NCI-H2171 treated with DMSO at 0.1 percent for 48 hours (cell line): ENCODE measurements at regions not wholly inside any gene's neighbourhood (a gene's known extent, or its start where the extent isn't known, plus 50 kb on each side); places are given as distances from the start of the nearest gene placed in this dataset.

Experiments
- DNase-seq: peaks from one replicate; lab custom pipeline; 2025; lab: John Stamatoyannopoulos, UW

DNA sequence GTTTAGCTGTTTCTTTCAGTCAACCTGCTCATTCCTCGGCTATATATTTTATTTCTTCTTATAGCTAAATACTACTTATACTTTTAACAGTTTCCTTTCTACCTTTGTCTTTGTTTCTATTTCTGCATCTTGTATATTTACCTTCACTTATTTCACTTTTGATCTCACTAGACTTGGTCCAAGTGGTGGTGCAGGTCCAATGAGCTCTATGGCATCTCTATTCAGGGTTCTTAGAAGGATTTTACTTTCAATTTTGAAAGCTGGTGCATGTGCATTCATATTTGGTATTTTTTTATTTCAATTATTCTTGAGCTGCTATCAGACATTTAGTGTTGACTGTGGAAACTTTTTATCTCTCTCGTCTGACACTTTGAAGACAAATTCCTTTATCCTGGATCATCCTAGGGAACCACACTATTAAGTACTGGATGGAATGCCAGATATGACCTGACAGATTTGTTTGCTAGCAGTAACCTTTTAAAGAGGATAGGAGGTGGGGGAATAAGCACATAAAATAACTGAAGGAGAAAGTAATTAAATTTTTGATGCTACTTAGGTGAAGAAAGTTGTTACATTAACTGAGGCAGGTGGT lies 123.1 kb upstream of the PJA2 start:
- DNase-seq, result no peak

- no peak for DNase-seq
Measured at GRCh38 chr5:109531262-109531661, 121.5 kb upstream of the PJA2 start.

GRCh38 chr5:109529987-109530386 lies 120.2 kb upstream of the PJA2 start:
- DNase-seq, result no peak

DNA sequence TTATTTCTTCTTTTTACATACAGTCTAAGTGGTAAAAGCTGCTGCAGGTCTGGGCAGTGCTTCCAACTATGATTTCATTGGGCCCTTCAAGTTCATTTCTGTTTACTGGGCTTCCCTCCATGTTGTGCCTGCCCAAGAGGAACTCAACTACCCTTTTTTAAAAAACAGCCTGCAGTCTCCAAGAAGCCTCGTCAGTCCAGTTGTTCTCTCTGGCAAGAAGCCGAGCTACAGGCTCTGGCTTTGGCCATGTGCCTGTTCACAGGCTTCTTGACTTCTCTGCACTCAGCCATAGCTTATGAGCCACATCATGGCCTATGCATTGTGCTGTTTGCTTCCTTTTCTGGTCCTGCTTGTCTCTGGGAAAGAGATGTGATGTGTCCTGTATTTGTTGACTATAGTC lies 119.7 kb upstream of the PJA2 start:
- no peak for DNase-seq

GRCh38 chr5:109524555-109524954 lies 114.8 kb upstream of the PJA2 start:
- DNase-seq, result no peak

GRCh38 chr5:109524026-109524425 lies 114.3 kb upstream of the PJA2 start:
- no peak for DNase-seq

- no peak for DNase-seq
Measured at GRCh38 chr5:109522404-109522803, 112.6 kb upstream of the PJA2 start.

DNA sequence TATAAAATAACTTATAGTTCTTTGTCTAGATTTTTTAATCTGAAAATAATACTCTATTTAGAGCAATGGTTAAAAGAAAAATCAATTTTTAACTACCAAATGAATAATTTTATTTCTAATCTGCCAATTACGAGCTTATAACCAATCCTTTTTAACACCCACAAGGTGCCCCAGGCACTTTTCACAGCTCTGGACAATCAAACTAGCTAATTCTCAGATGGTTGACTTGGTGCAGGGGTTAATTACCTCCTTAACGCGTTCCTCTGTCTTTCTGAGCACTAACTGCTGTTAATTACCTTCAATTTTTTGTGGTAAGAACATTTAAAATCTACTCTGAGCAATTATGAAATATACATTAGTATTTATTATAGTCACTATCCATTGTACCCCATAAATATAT lies 109.6 kb upstream of the PJA2 start:
- DNase-seq, result no peak

- no peak for DNase-seq
Measured at GRCh38 chr5:109516390-109516789, 106.6 kb upstream of the PJA2 start.

GRCh38 chr5:109511980-109512734 lies 102.4 kb upstream of the PJA2 start:
- DNase-seq, result no peak

DNA sequence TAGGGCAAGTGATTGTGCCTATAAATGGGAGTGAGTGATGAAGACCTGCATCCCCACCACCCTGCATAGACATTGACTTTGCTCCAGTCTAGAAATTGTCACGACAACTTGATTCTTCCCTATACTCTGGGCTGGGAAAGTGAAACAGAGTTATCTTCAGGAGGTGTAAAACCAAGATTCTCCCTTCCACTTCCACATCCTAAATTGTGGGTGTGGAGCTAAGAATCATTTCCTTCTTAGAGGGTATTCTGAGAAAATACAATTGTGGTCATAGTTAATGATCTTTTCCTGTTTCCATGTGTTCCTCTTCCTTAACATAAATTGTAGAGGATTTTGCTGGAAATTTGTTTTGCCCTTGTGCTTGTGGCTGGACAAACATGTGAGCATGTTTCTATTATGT lies 96.8 kb upstream of the PJA2 start:
- DNase-seq, result no peak

GRCh38 chr5:109496112-109496511 lies 86.3 kb upstream of the PJA2 start:
- no peak for DNase-seq

DNA sequence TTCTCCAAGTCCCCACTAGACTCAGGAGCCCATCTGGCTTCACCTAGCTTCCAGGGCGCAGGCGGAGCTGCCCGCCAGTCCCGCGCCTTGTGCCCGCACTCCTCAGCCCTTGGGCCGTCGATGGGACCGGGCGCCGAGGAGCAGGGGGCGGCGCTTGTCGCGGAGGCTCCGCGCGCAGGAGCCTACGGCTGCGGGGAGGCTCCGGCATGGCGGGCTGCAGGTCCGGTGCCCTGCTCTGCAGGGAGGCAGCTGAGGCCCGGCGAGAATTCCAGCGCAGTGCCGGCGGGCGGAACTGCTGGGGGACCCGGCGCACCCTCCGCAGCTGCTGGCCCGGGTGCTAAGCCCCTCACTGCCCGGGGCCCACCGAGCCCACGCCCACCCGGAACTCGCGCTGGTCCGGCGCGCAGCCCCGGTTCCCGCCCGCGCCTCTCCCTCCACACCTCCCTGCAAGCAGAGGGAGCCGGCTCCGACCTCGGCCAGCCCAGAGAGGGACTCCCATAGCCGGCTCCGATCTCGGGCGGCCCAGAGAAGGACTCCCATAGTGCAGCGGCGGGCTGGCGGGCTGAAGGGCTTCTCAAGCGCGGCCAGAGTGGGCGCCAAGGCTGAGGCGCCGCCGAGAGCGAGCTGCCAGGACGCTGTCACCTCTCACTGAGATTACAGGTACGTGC lies 78.1 kb upstream of the PJA2 start:
- DNase-seq, result no peak

DNA sequence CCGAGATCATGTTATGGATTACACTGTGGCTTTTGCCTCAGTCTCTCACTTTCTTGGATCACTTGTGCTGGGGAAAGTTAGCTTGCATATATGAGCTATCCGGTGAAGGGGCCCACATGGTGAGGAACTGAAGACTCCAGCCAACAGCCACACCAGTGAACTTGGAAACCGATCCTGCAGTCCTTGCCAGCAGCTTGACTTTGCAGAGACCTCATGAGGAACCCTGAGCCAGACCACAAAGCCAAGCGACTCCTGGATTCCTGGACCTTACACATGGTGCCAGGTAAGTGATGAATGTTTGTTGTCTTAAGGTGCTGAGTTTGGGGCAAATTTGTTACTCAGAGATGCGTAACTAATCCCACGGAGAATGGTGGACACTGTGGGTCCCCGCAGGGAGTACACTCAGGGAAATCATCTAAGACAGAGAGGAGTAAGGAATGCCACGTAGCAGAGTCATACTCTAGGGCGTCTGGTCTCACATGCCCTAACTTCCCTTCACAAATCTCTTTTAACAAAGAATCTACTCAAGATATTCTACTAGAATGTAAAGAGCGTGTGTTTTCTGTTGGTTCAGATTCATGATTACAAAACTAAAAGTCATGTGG lies 76.5 kb upstream of the PJA2 start:
- no peak for DNase-seq

- no peak for DNase-seq
Measured at GRCh38 chr5:109485030-109485429, 75.3 kb upstream of the PJA2 start.

- DNase-seq, result no peak
Measured at GRCh38 chr5:109484597-109484996, 74.8 kb upstream of the PJA2 start.

GRCh38 chr5:109483395-109483971 lies 73.7 kb upstream of the PJA2 start:
- DNase-seq, result no peak

- no peak for DNase-seq
Measured at GRCh38 chr5:109482748-109483147, 73.0 kb upstream of the PJA2 start.

DNA sequence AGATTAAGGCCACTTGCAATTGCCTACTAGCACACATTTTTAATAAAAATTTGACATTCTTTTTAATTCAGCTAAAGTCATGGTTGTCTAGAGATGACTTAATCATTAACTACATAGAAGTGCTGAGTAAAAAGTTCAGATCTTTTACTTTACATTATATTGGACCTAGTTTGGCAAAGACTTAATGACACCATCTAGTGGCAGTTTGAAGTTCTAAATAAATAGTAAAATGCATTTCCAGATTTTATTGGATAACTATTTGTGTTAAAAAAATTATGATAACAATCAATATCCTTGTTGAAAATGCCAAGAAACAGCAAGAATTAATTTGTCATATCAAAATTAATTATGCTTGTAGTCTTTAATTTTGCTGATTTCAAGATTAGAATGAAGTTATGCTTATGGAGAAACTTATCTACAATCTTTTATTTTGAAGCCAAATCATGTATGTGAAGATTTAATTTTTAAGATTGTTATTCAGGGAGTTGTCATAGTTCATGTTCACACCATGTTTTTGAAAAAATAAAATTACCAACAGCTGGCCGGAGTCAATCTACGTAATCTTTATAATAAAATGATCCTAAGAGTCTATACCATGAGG lies 69.6 kb upstream of the PJA2 start:
- peak; percentile 17 for DNase-seq

DNA sequence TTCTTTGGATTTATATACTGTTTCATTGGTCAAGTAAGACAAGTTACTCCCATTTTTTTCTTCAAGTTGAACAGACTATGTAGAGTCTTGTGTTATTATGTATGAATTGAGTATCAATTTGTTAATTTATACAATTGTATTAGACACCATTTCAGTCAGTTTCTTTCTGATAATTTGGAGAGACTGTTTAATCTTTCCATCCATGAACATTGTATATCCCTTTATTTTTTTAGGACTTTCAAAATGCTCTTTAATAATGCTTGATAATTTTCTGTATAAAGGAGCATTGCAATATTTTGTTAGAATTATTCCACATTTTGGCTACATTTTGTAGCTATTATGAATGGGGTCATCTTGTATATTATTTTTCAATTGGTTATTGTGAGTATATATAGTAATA lies 69.1 kb upstream of the PJA2 start:
- no peak for DNase-seq

- no peak for DNase-seq
Measured at GRCh38 chr5:109476292-109476691, 66.5 kb upstream of the PJA2 start.
